HG02571 (cell line): ENCODE measurements at regions not wholly inside any gene's neighbourhood (a gene's known extent, or its start where the extent isn't known, plus 50 kb on each side); places are given as distances from the start of the nearest gene placed in this dataset.

ENCODE experiments used
- ATAC-seq: cut with Tn5 transposase; IDR thresholded peaks from one replicate; pipeline ENCODE4 v1.9.1; 2021; ENCODE audit warnings: mild to moderate bottlenecking, moderate library complexity; ENCODE audit not compliant: unreplicated experiment

GRCh38 chr5:8136271-8136670 is 267.3 kb downstream of the MTRR start:
- no peak for ATAC-seq

GRCh38 chr5:8137941-8138550 is 269.1 kb downstream of the MTRR start:
- no peak for ATAC-seq

GRCh38 chr5:8138884-8139283 is 269.9 kb downstream of the MTRR start:
- ATAC-seq, result no peak

- no peak for ATAC-seq
Observed at GRCh38 chr5:8150791-8151190, 281.8 kb downstream of the MTRR start.

GRCh38 chr5:8156706-8157105 is 287.8 kb downstream of the MTRR start:
- ATAC-seq, result no peak

- ATAC-seq, result no peak
Observed at GRCh38 chr5:8157320-8157822, 288.4 kb downstream of the MTRR start.

- ATAC-seq, result no peak
Observed at GRCh38 chr5:8176101-8176693, 307.2 kb downstream of the MTRR start.

- ATAC-seq, result peak; percentile 99
Observed at GRCh38 chr5:8184455-8185063, 315.6 kb downstream of the MTRR start.

- no peak for ATAC-seq
Observed at GRCh38 chr5:8185852-8186251, 316.9 kb downstream of the MTRR start.

- ATAC-seq, result no peak
Observed at GRCh38 chr5:8188874-8189565, 320.1 kb downstream of the MTRR start.

GRCh38 chr5:8192840-8193239 is 323.9 kb downstream of the MTRR start:
- ATAC-seq, result no peak

- ATAC-seq, result no peak
Observed at GRCh38 chr5:8196061-8196460, 327.1 kb downstream of the MTRR start.

- no peak for ATAC-seq
Observed at GRCh38 chr5:8208307-8208706, 339.4 kb downstream of the MTRR start.

- no peak for ATAC-seq
Observed at GRCh38 chr5:8209500-8209899, 340.6 kb downstream of the MTRR start.

GRCh38 chr5:8213701-8214240 is 344.8 kb downstream of the MTRR start:
- no peak for ATAC-seq

GRCh38 chr5:8216921-8217320 is 348.0 kb downstream of the MTRR start:
- no peak for ATAC-seq

GRCh38 chr5:8226148-8226547 is 357.2 kb downstream of the MTRR start:
- ATAC-seq, result no peak

- no peak for ATAC-seq
Observed at GRCh38 chr5:8227112-8227511, 358.2 kb downstream of the MTRR start.

GRCh38 chr5:8229551-8229950 is 360.6 kb downstream of the MTRR start:
- ATAC-seq, result no peak

GRCh38 chr5:8230868-8231267 is 361.9 kb downstream of the MTRR start:
- ATAC-seq, result no peak

GRCh38 chr5:8233479-8233878 is 364.5 kb downstream of the MTRR start:
- ATAC-seq, result no peak
